Endothelial cell of umbilical vein (primary cell): ENCODE measurements at regions not wholly inside any gene's neighbourhood (a gene's known extent, or its start where the extent isn't known, plus 50 kb on each side); places are given as distances from the start of the nearest gene placed in this dataset.

Experiments
- BruUV-seq: library from RNA; stranded (reverse); fragments of 400-500 nt; replicated peaks from 2 replicates; lab custom pipeline; 2021; lab: Mats Ljungman, UMichigan
- CTCF ChIA-PET: fragments of 300-600, 350-600 bp; sonication (Branson Sonifier 250); formaldehyde crosslinking; loops from one replicate; lab custom pipeline; 2021; ENCODE audit warnings: antibody characterized with exemption, inconsistent platforms; lab: Charles Lee
- POLR2A ChIA-PET: fragments of 300-600, 350-600 bp; sonication (Branson Sonifier 250); formaldehyde crosslinking; loops from one replicate; lab custom pipeline; 2021; ENCODE audit warnings: antibody characterized with exemption, inconsistent platforms; lab: Charles Lee
- DNase-seq: peaks from one replicate; pipeline ENCODE4 v3.0.0-alpha.2; 2011; ENCODE audit warnings: low read depth, low spot score
- FAIRE-seq: peaks from 2 replicates; lab custom pipeline; 2011; peaks lifted over from hg19 to GRCh38; lab: Jason Lieb, UNC
- H2AFZ ChIP-seq: 2 replicates; pipeline ENCODE4 v1.6.0; 2012; ENCODE audit warnings: low read depth, low read length, control low read depth, inconsistent platforms
- H3K27ac ChIP-seq: 2 replicates; pipeline ENCODE4 v1.5.1; 2011; ENCODE audit warnings: low read depth, mild to moderate bottlenecking, control low read depth, low read length, moderate library complexity; ENCODE audit not compliant: insufficient read depth
- H3K27me3 ChIP-seq, 2 experiments: 2 replicates each; pipeline versions ENCODE4 v1.6.0 to v1.6.1; 2011; ENCODE audit warnings: low read length in 2 of 2, mixed read lengths in 1 of 2; ENCODE audit not compliant: control insufficient read depth in 2 of 2, insufficient read depth in 2 of 2
- H3K36me3 ChIP-seq, 2 experiments: 2 replicates in 1 of 2; 3 replicates in 1 of 2; pipeline ENCODE4 v1.5.1; 2011; ENCODE audit warnings: low read length in 2 of 2, mild to moderate bottlenecking in 1 of 2, moderate library complexity in 1 of 2; ENCODE audit not compliant: control insufficient read depth in 2 of 2, insufficient read depth in 2 of 2; ENCODE audit errors: extremely low read depth in 1 of 2
- H3K4me1 ChIP-seq: 3 replicates; pipeline ENCODE4 v1.5.1; 2011; ENCODE audit warnings: mild to moderate bottlenecking, low read length; ENCODE audit not compliant: control insufficient read depth, insufficient read depth; ENCODE audit errors: extremely low read depth
- H3K4me2 ChIP-seq: 2 replicates; pipeline ENCODE4 v1.6.1; 2011; ENCODE audit warnings: low read length, control low read depth, mixed read lengths; ENCODE audit not compliant: insufficient read depth
- H3K4me3 ChIP-seq, 3 experiments: fragments of 200-600 bp in 1 of 3; sonication (generic), shearing (Covaris generic) in 1 of 3; replicated peaks in 1 of 3; 2 replicates each; pipeline ENCODE4 v1.5.1; 2011 to 2016; ENCODE audit warnings: control low read depth in 3 of 3, low read length in 3 of 3, mild to moderate bottlenecking in 2 of 3, inconsistent platforms in 1 of 3, low read depth in 1 of 3, moderate library complexity in 1 of 3; ENCODE audit not compliant: insufficient read depth in 1 of 3
- H3K79me2 ChIP-seq: 2 replicates; pipeline ENCODE4 v1.6.0; 2012; ENCODE audit warnings: low read length, inconsistent platforms; ENCODE audit not compliant: control insufficient read depth, insufficient read depth
- H3K9ac ChIP-seq: replicated peaks from 2 replicates; pipeline ENCODE3; 2011; ENCODE audit warnings: low read length, control low read depth; ENCODE audit not compliant: insufficient read depth; ENCODE audit errors: extremely low read depth
- H3K9me1 ChIP-seq: replicated peaks from 3 replicates; pipeline ENCODE4 v1.6.0; 2011; ENCODE audit warnings: mild to moderate bottlenecking, low read length; ENCODE audit not compliant: control insufficient read depth, insufficient read depth; ENCODE audit errors: extremely low read depth
- H3K9me3 ChIP-seq: replicated peaks from 2 replicates; pipeline ENCODE4 v1.5.1; 2012; ENCODE audit warnings: low read length, inconsistent platforms; ENCODE audit not compliant: control insufficient read depth, insufficient read depth
- H4K20me1 ChIP-seq: replicated peaks from 2 replicates; pipeline ENCODE3; 2011; ENCODE audit warnings: mild to moderate bottlenecking, low read length; ENCODE audit not compliant: control insufficient read depth, insufficient read depth; ENCODE audit errors: extremely low read depth
- CTCF ChIP-seq, 2 donors: IDR thresholded peaks; 1 replicate in 1 of 2; 2 replicates in 1 of 2; pipeline ENCODE4 v1.5.1; 2011; ENCODE audit warnings: low read length in 2 of 2, mild to moderate bottlenecking in 2 of 2, moderate library complexity in 2 of 2, control low read depth in 1 of 2, inconsistent platforms in 1 of 2, low read depth in 1 of 2; ENCODE audit not compliant: insufficient read depth in 1 of 2; ENCODE audit errors: extremely low read depth in 1 of 2
- EZH2 ChIP-seq: IDR thresholded peaks from 2 replicates; pipeline ENCODE4 v1.6.1; 2012; ENCODE audit warnings: borderline replicate concordance, low read depth, mild to moderate bottlenecking, moderate library complexity, low read length, inconsistent platforms; ENCODE audit not compliant: severe bottlenecking
- FOS ChIP-seq: IDR thresholded peaks from 2 replicates; pipeline ENCODE4 v1.6.1; 2011; ENCODE audit warnings: mild to moderate bottlenecking, low read length, moderate library complexity, borderline replicate concordance; ENCODE audit not compliant: insufficient read depth
- GATA2 ChIP-seq: IDR thresholded peaks from 2 replicates; pipeline ENCODE4 v1.7.0; 2011; ENCODE audit warnings: low read depth, mild to moderate bottlenecking, moderate library complexity, mixed read lengths, low read length; ENCODE audit not compliant: insufficient read length, insufficient read depth
- JUN ChIP-seq: IDR thresholded peaks from 2 replicates; pipeline ENCODE4 v1.6.1; 2011; ENCODE audit warnings: borderline replicate concordance, low read depth; ENCODE audit not compliant: insufficient read length, insufficient read depth
- MAX ChIP-seq: IDR thresholded peaks from 2 replicates; pipeline ENCODE4 v1.6.1; 2011; ENCODE audit not compliant: insufficient read depth, insufficient read length
- MYC ChIP-seq: IDR thresholded peaks from one replicate; pipeline ENCODE4 v1.6.1; 2011; ENCODE audit warnings: mild to moderate bottlenecking, low read depth, low read length
- POLR2A ChIP-seq: IDR thresholded peaks from 2 replicates; pipeline ENCODE4 v1.6.1; 2012; ENCODE audit warnings: low read depth, mild to moderate bottlenecking, control low read depth, low read length
- POLR2AphosphoS5 ChIP-seq: IDR thresholded peaks from 2 replicates; pipeline ENCODE4 v1.6.1; 2012; ENCODE audit warnings: low read depth, mild to moderate bottlenecking, control low read depth, low read length, moderate library complexity; ENCODE audit not compliant: insufficient read depth
- dilution Hi-C: fragments of 300-500 bp; cut with MboI; formaldehyde crosslinking; loops from one replicate; pipeline ENCODE4 v1.15.0; 2019; ENCODE audit warnings: low sequenced_read_pairs; ENCODE audit not compliant: extremely low pct_ligation_motif_present
- intact Hi-C: fragments of 100-400 bp; cut with micrococcal nuclease; formaldehyde crosslinking; loops from one replicate; pipeline ENCODE4 v1.10.0; 2022

- intact Hi-C loops = no loop called here
- Histone ChIP-seq H2AFZ (no peak overlapping the region), H3K9me1 (peaks cover 2% of the 10 kb centered on the region), H3K9me3 (no peaks in the 10 kb centered on the region), H4K20me1 (no peaks in the 10 kb centered on the region), H3K27ac (no peak overlapping the region), H3K4me2 (no peak overlapping the region), H3K9ac (no peak overlapping the region), H3K4me1 (no peaks in the 10 kb centered on the region), H3K4me3 (no peak overlapping the region), H3K36me3 (no peaks in the 10 kb centered on the region), H3K79me2 (no peaks in the 10 kb centered on the region), H3K27me3 (no peaks in the 10 kb centered on the region)
- no peak for FAIRE-seq
- DNase-seq = no peak
- dilution Hi-C loops = no loop called here
- BruUV-seq = no TSS peak
- CTCF ChIA-PET = no interaction called here
- POLR2A ChIA-PET = no interaction called here
- TF ChIP-seq FOS (no peak), GATA2 (no peak), JUN (no peak), POLR2AphosphoS5 (no peak), MYC (no peak), EZH2 (no peak), MAX (no peak), CTCF (IDR thresholded peaks at IDR 0.05; ENCODE audit: extremely low read depth in 1 of 2, insufficient read depth in 1 of 2, low read depth in 1 of 2, low read length in 2 of 2) (no peak), POLR2A (no peak)
Measured at GRCh38 chr11:87740968-87741367, 434.3 kb downstream of the RAB38 start.
